Testis (tissue), 2 donors: ENCODE measurements at regions not wholly inside any gene's neighbourhood (a gene's known extent, or its start where the extent isn't known, plus 50 kb on each side); places are given as distances from the start of the nearest gene placed in this dataset.

Source experiments
- CTCF ChIP-seq, 3 experiments: fragments of 450-650 bp in 2 of 3; fragments of 200-600 bp in 1 of 3; sonication (generic) in 1 of 3; IDR thresholded peaks; one replicate each; pipeline ENCODE4 v1.5.1; 2016 to 2019; ENCODE audit warnings: antibody characterized with exemption in 3 of 3, mild to moderate bottlenecking in 2 of 3, moderate library complexity in 1 of 3
- POLR2A ChIP-seq: fragments of 450-650 bp; IDR thresholded peaks from one replicate; pipeline ENCODE4 v1.6.1; 2017; ENCODE audit warnings: antibody characterized with exemption, mild to moderate bottlenecking, moderate library complexity

DNA sequence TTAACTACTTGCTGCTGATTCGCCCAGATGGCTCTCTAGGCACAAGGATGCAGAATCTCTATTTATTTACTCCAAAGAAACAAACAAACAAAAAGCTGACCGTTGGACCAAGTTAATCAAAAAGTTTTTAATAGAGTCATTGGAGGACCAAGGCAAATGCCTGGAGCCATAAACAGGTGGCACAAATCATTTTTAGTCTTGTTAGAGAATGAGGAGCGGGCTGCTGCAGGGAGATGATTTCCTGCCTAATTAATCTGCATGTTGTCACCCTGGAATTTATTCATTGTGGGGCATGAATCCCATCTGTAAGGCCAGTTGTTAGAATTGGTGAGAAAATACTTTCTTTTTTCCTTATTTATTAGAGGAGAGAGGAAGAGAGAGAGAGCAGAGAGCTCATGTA is 147.4 kb upstream of the GATB start:
- no peak for TF ChIP-seq CTCF (IDR thresholded peaks at IDR 0.05)
- no peak for TF ChIP-seq POLR2A
